ENCODE measurements at regions not wholly inside any gene's neighbourhood (a gene's known extent, or its start where the extent isn't known, plus 50 kb on each side); places are given as distances from the start of the nearest gene placed in this dataset.

GRCh38 chr22:47848184-47848920, 1085.9 kb downstream of the TBC1D22A start:
- intact Hi-C loops (cut with DNase I; ENCODE audit: low total_unique reads) = no loop called here
- H3K36me3 ChIP-seq = no peaks in the 10 kb centered on the region
- TF ChIP-seq POLR2A (IDR thresholded peaks at IDR 0.05) = no peak
- no peak for TF ChIP-seq POLR2AphosphoS5 (IDR thresholded peaks at IDR 0.05)
- H3K4me3 ChIP-seq = no peak overlapping the region
- H3K27ac ChIP-seq = no peak overlapping the region
- 76 to 86% (median 82%) methylated on average over 14 of the region's 14 CpGs for WGBS, 5 donors
- DNase-seq = no peak
- no peaks in the 10 kb centered on the region for H3K4me1 ChIP-seq
- peaks cover 0 to 35% (median 0%) of the 10 kb centered on the region in 3 donors for H3K27me3 ChIP-seq
- no peaks in the 10 kb centered on the region for H3K9me3 ChIP-seq

GRCh38 chr22:47847131-47847890, 1084.9 kb downstream of the TBC1D22A start:
- H3K9me3 ChIP-seq = no peaks in the 10 kb centered on the region
- WGBS, 5 donors = 52 to 65% (median 61%) methylated on average over 6 to 8 of the region's 8 CpGs
- no peak overlapping the region for H3K4me3 ChIP-seq
- no peak for DNase-seq
- H3K36me3 ChIP-seq = no peaks in the 10 kb centered on the region
- H3K27ac ChIP-seq = no peak overlapping the region
- H3K4me1 ChIP-seq = no peaks in the 10 kb centered on the region
- TF ChIP-seq POLR2A (IDR thresholded peaks at IDR 0.05) (no peak), CTCF (IDR thresholded peaks at IDR 0.05) (no peak), POLR2AphosphoS5 (IDR thresholded peaks at IDR 0.05) (no peak), EP300 (IDR thresholded peaks at IDR 0.05) (no peak)
- H3K27me3 ChIP-seq = peaks cover 0 to 37% (median 0%) of the 10 kb centered on the region in 3 donors
- intact Hi-C loops (cut with DNase I; ENCODE audit: low total_unique reads) = no loop called here

- Histone ChIP-seq H3K27me3 (peaks cover 0 to 43% (median 4%) of the 10 kb centered on the region in 3 donors), H3K9me3 (no peaks in the 10 kb centered on the region), H3K4me3 (no peak overlapping the region), H3K4me1 (no peaks in the 10 kb centered on the region), H3K36me3 (no peaks in the 10 kb centered on the region), H3K27ac (no peak overlapping the region)
- 44 to 61% (median 56%) methylated on average over 2 of the region's 2 CpGs for WGBS, 5 donors
- intact Hi-C loops (cut with DNase I; ENCODE audit: low total_unique reads) = no loop called here
- DNase-seq = no peak
- TF ChIP-seq POLR2AphosphoS5 (IDR thresholded peaks at IDR 0.05) = no peak
- no peak for TF ChIP-seq EP300 (IDR thresholded peaks at IDR 0.05)
- no peak for TF ChIP-seq POLR2A (IDR thresholded peaks at IDR 0.05)
- TF ChIP-seq CTCF (IDR thresholded peaks at IDR 0.05) = no peak
These were observed 1083.8 kb downstream of the TBC1D22A start for GRCh38 chr22:47846206-47846605.

GRCh38 chr22:47842119-47842518, 1079.7 kb downstream of the TBC1D22A start:
- WGBS, 5 donors = 49 to 67% (median 58%) methylated on average over 4 to 10 of the region's 10 CpGs
- H3K4me1 ChIP-seq = no peaks in the 10 kb centered on the region
- H3K9me3 ChIP-seq = no peaks in the 10 kb centered on the region
- peaks cover 0 to 44% (median 4%) of the 10 kb centered on the region in 3 donors for H3K27me3 ChIP-seq
- no peak for DNase-seq
- H3K4me3 ChIP-seq = no peak overlapping the region
- intact Hi-C loops (cut with DNase I; ENCODE audit: low total_unique reads) = no loop called here
- no peaks in the 10 kb centered on the region for H3K36me3 ChIP-seq
- TF ChIP-seq POLR2AphosphoS5 (IDR thresholded peaks at IDR 0.05) = no peak
- no peak for TF ChIP-seq POLR2A (IDR thresholded peaks at IDR 0.05)
- no peak for TF ChIP-seq CTCF (IDR thresholded peaks at IDR 0.05)
- no peak for TF ChIP-seq EP300 (IDR thresholded peaks at IDR 0.05)
- no peak overlapping the region for H3K27ac ChIP-seq
